ENCODE measurements at regions not wholly inside any gene's neighbourhood (a gene's known extent, or its start where the extent isn't known, plus 50 kb on each side); places are given as distances from the start of the nearest gene placed in this dataset.
"Not testable (repeated sequence)": the region's sequence is repeated elsewhere in the genome, so short reads cannot be mapped to it uniquely, and the experiment has no call there.

GRCh38 chr3:191680989-191681597, 220.1 kb downstream of the PYDC2 start:
- H3K27me3 ChIP-seq (ENCODE audit: control insufficient read depth, insufficient read depth, low read length): no peaks in the 10 kb centered on the region
- no peaks in the 10 kb centered on the region for H3K36me3 ChIP-seq (ENCODE audit: control insufficient read depth, insufficient read depth, low read length)
- no peaks in the 10 kb centered on the region for H3K9me3 ChIP-seq (ENCODE audit: control insufficient read depth, insufficient read depth, low read length)
- H3K27ac ChIP-seq (ENCODE audit: low read depth, low read length): no peak overlapping the region
- DNase-seq (ENCODE audit: low read depth in 4 of 6, low spot score in 6 of 6): no peak
- no peak overlapping the region for H3K4me3 ChIP-seq (ENCODE audit: low read depth, low read length)
- no peaks in the 10 kb centered on the region for H3K4me1 ChIP-seq (ENCODE audit: control insufficient read depth, insufficient read depth, low read length)
- WGBS (ENCODE audit: insufficient coverage): 80% methylated on average over 1 of the region's 3 CpGs

GRCh38 chr3:191682961-191683360, 222.0 kb downstream of the PYDC2 start:
- 77% methylated on average over 3 of the region's 5 CpGs for WGBS (ENCODE audit: insufficient coverage)
- peak in 1 of 6 donors; percentile 48 for DNase-seq (ENCODE audit: low read depth in 4 of 6, low spot score in 6 of 6)
- Histone ChIP-seq H3K27me3 (ENCODE audit: control insufficient read depth, insufficient read depth, low read length) (no peaks in the 10 kb centered on the region), H3K4me1 (ENCODE audit: control insufficient read depth, insufficient read depth, low read length) (no peaks in the 10 kb centered on the region), H3K9me3 (ENCODE audit: control insufficient read depth, insufficient read depth, low read length) (no peaks in the 10 kb centered on the region), H3K27ac (ENCODE audit: low read depth, low read length) (no peak overlapping the region), H3K4me3 (ENCODE audit: low read depth, low read length) (no peak overlapping the region), H3K36me3 (ENCODE audit: control insufficient read depth, insufficient read depth, low read length) (no peaks in the 10 kb centered on the region)

DNA sequence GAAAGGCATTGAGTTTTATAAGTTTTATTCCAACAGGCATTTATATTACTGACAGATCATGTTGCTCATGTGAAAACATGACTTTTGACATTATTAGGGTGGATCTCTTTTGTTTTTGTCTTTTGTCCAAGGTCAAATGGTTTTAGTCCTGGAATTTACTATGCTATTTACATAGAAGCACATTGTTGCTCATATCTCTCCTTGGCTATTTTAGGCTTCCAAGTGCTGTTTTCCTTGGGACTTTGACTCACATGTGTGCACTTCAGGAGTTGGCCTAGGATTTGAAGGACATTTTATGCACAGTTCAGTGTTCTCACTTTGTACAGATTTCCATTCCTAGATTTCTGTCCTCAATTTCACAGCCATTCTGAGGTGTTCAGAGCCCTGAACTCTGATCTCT, 225.7 kb downstream of the PYDC2 start:
- no peaks in the 10 kb centered on the region for H3K36me3 ChIP-seq (ENCODE audit: control insufficient read depth, insufficient read depth, low read length)
- no peak overlapping the region for H3K4me3 ChIP-seq (ENCODE audit: low read depth, low read length)
- no peak for DNase-seq (ENCODE audit: low read depth in 4 of 6, low spot score in 6 of 6)
- H3K9me3 ChIP-seq (ENCODE audit: control insufficient read depth, insufficient read depth, low read length): no peaks in the 10 kb centered on the region
- H3K27ac ChIP-seq (ENCODE audit: low read depth, low read length): no peak overlapping the region
- no peaks in the 10 kb centered on the region for H3K27me3 ChIP-seq (ENCODE audit: control insufficient read depth, insufficient read depth, low read length)
- no peaks in the 10 kb centered on the region for H3K4me1 ChIP-seq (ENCODE audit: control insufficient read depth, insufficient read depth, low read length)

DNA sequence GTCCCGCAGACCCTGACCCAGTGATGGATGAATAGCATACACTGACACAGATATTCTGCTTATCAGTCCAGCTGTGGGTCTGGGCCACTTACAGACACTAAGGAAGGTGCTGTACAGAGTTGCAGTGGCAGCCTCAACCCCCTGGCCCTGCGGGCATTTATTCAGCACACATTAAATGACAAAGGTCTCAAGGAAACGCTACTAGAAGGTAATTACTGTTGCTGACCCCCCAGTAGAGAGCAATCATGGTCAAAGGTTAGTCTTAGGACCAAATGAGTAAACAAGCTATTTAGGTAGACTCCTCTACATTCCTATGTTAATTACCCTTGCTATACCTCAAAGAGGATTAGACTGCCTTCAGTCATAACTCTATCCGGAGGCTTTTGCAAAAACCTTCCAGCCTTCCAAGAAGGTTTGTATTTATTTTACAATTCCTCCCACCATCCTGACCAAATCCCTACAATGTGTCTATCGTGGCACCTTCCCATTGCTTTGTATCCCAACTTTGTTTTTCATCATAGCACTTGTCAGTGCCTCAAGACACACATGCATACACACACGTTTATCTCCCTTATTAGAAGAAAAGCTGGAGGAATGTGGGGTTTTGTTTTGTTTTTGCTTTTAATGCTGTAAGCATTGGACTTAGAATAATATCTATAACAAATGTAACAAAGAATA, 227.9 kb downstream of the PYDC2 start:
- 75% methylated on average over 3 of the region's 6 CpGs for WGBS (ENCODE audit: insufficient coverage)

GRCh38 chr3:191691184-191691583, 230.2 kb downstream of the PYDC2 start:
- not testable (repeated sequence) for H3K27me3 ChIP-seq (ENCODE audit: control insufficient read depth, insufficient read depth, low read length); H3K36me3 ChIP-seq (ENCODE audit: control insufficient read depth, insufficient read depth, low read length); H3K27ac ChIP-seq (ENCODE audit: low read depth, low read length); H3K4me1 ChIP-seq (ENCODE audit: control insufficient read depth, insufficient read depth, low read length); DNase-seq (ENCODE audit: low read depth in 4 of 6, low spot score in 6 of 6); H3K9me3 ChIP-seq (ENCODE audit: control insufficient read depth, insufficient read depth, low read length); H3K4me3 ChIP-seq (ENCODE audit: low read depth, low read length)
- no CpG with 5 or more reads among the region's 3 CpGs for WGBS (ENCODE audit: insufficient coverage)

More for the DNA sequence above, 227.9 kb downstream of the PYDC2 start:
- no peak overlapping the region for H3K4me3 ChIP-seq (ENCODE audit: low read depth, low read length)
- no peak overlapping the region for H3K27ac ChIP-seq (ENCODE audit: low read depth, low read length)
- no peaks in the 10 kb centered on the region for H3K36me3 ChIP-seq (ENCODE audit: control insufficient read depth, insufficient read depth, low read length)
- H3K9me3 ChIP-seq (ENCODE audit: control insufficient read depth, insufficient read depth, low read length): no peaks in the 10 kb centered on the region
- H3K27me3 ChIP-seq (ENCODE audit: control insufficient read depth, insufficient read depth, low read length): no peaks in the 10 kb centered on the region
- no peak for DNase-seq (ENCODE audit: low read depth in 4 of 6, low spot score in 6 of 6)
- no peaks in the 10 kb centered on the region for H3K4me1 ChIP-seq (ENCODE audit: control insufficient read depth, insufficient read depth, low read length)

DNA sequence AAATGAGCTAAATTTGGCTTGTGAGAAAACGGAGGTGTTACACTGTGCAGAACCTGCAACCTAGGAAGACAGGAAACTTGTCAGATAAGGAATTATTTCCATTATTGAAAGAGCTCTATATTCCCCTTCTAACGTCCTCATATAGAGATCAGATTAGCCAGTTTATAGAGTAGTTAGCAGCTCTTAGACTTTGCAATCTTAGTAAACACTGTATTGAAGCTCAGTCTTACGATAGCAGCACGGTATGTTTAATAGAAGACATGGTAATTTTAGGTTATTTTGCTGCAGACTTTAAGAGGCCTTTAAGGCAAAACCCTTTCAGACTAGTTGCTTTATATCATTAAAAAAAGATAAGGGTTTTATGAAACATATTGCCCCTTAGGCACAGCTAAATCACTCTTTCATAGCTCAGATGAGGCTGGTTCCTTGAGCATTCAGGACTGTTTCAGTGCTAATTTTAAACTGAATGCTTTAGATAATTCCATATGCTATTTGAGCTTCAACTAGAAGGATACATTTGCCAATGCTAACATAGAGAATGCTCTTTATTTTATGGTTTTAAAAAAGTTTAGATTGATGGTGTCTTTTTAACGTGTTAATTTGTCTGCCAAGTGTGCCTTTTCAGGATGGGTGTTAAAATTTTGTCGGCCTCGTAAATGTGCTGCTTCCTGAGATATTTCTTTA, 234.3 kb downstream of the PYDC2 start:
- no peaks in the 10 kb centered on the region for H3K27me3 ChIP-seq (ENCODE audit: control insufficient read depth, insufficient read depth, low read length)
- peak in 2 of 6 donors; percentile 4 to 74 for DNase-seq (ENCODE audit: low read depth in 4 of 6, low spot score in 6 of 6)
- no peak overlapping the region for H3K27ac ChIP-seq (ENCODE audit: low read depth, low read length)
- no CpG with 5 or more reads among the region's 7 CpGs for WGBS (ENCODE audit: insufficient coverage)
- no peaks in the 10 kb centered on the region for H3K4me1 ChIP-seq (ENCODE audit: control insufficient read depth, insufficient read depth, low read length)
- H3K36me3 ChIP-seq (ENCODE audit: control insufficient read depth, insufficient read depth, low read length): no peaks in the 10 kb centered on the region
- peaks cover 2% of the 10 kb centered on the region for H3K9me3 ChIP-seq (ENCODE audit: control insufficient read depth, insufficient read depth, low read length)
- H3K4me3 ChIP-seq (ENCODE audit: low read depth, low read length): no peak overlapping the region

DNA sequence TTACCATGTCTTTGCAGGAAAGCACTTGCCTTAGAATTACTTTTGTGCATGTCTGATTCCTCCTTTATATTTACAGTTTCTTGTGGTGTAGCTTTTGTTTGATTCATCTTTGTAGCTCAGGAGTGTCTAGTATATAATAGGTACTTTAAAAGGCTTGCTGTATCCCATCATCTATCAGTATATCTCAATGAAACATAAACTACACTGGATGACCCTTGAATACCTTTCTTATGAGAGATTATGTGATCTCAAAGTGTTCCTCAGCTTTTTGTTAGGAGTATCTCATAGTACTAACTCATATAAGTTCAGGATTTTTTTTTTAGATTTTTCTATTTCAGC, 234.8 kb downstream of the PYDC2 start:
- Histone ChIP-seq H3K27ac (ENCODE audit: low read depth, low read length) (no peak overlapping the region), H3K9me3 (ENCODE audit: control insufficient read depth, insufficient read depth, low read length) (peaks cover 2% of the 10 kb centered on the region), H3K27me3 (ENCODE audit: control insufficient read depth, insufficient read depth, low read length) (no peaks in the 10 kb centered on the region), H3K4me1 (ENCODE audit: control insufficient read depth, insufficient read depth, low read length) (no peaks in the 10 kb centered on the region), H3K36me3 (ENCODE audit: control insufficient read depth, insufficient read depth, low read length) (no peaks in the 10 kb centered on the region), H3K4me3 (ENCODE audit: low read depth, low read length) (no peak overlapping the region)
- DNase-seq (ENCODE audit: low read depth in 4 of 6, low spot score in 6 of 6): no peak

GRCh38 chr3:191696348-191696747, 235.4 kb downstream of the PYDC2 start:
- Histone ChIP-seq H3K4me1 (ENCODE audit: control insufficient read depth, insufficient read depth, low read length) (no peaks in the 10 kb centered on the region), H3K27me3 (ENCODE audit: control insufficient read depth, insufficient read depth, low read length) (no peaks in the 10 kb centered on the region), H3K4me3 (ENCODE audit: low read depth, low read length) (no peak overlapping the region), H3K9me3 (ENCODE audit: control insufficient read depth, insufficient read depth, low read length) (peaks cover 2% of the 10 kb centered on the region), H3K27ac (ENCODE audit: low read depth, low read length) (no peak overlapping the region), H3K36me3 (ENCODE audit: control insufficient read depth, insufficient read depth, low read length) (no peaks in the 10 kb centered on the region)
- no peak for DNase-seq (ENCODE audit: low read depth in 4 of 6, low spot score in 6 of 6)

GRCh38 chr3:191699546-191699945, 238.6 kb downstream of the PYDC2 start:
- Histone ChIP-seq H3K27me3 (ENCODE audit: control insufficient read depth, insufficient read depth, low read length) (no peaks in the 10 kb centered on the region), H3K4me1 (ENCODE audit: control insufficient read depth, insufficient read depth, low read length) (no peaks in the 10 kb centered on the region), H3K27ac (ENCODE audit: low read depth, low read length) (no peak overlapping the region), H3K4me3 (ENCODE audit: low read depth, low read length) (no peak overlapping the region), H3K9me3 (ENCODE audit: control insufficient read depth, insufficient read depth, low read length) (peaks cover 4% of the 10 kb centered on the region), H3K36me3 (ENCODE audit: control insufficient read depth, insufficient read depth, low read length) (no peaks in the 10 kb centered on the region)
- 83% methylated on average over 1 of the region's 1 CpG for WGBS (ENCODE audit: insufficient coverage)
- no peak for DNase-seq (ENCODE audit: low read depth in 4 of 6, low spot score in 6 of 6)

- H3K27me3 ChIP-seq (ENCODE audit: control insufficient read depth, insufficient read depth, low read length): no peaks in the 10 kb centered on the region
- H3K9me3 ChIP-seq (ENCODE audit: control insufficient read depth, insufficient read depth, low read length): peaks cover 4% of the 10 kb centered on the region
- no peaks in the 10 kb centered on the region for H3K4me1 ChIP-seq (ENCODE audit: control insufficient read depth, insufficient read depth, low read length)
- H3K36me3 ChIP-seq (ENCODE audit: control insufficient read depth, insufficient read depth, low read length): no peaks in the 10 kb centered on the region
- no peak overlapping the region for H3K4me3 ChIP-seq (ENCODE audit: low read depth, low read length)
- no peak overlapping the region for H3K27ac ChIP-seq (ENCODE audit: low read depth, low read length)
- DNase-seq (ENCODE audit: low read depth in 4 of 6, low spot score in 6 of 6): no peak
- WGBS (ENCODE audit: insufficient coverage): no CpG with 5 or more reads among the region's 2 CpGs
Observed at GRCh38 chr3:191702121-191702520, 241.2 kb downstream of the PYDC2 start.
